ENCODE measurements at regions not wholly inside any gene's neighbourhood (a gene's known extent, or its start where the extent isn't known, plus 50 kb on each side); places are given as distances from the start of the nearest gene placed in this dataset.

DNA sequence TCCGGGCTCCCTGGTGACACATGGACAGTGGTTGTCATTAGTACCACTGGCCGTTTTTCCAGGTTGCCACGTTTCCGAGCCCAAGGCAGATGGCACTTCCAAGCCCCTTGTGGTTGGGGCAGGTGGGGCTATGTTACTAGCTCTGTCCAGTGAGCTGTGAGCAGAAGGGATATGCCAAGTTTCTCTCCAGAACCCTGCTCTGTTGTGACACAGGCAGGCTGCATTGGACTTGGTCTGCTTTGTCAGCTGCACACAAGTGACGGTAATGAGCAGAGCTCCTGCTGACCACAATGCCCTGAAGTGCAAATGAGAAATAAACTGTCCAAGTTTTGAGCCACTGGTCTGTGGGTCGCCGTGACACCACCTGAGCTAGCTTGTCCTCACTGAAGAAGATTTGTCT, 118.8 kb downstream of the GYPC start:
- Histone ChIP-seq H3K27me3 (ENCODE audit: insufficient read depth, poor library complexity, severe bottlenecking) (no peaks in the 10 kb centered on the region), H3K4me3 (replicated peaks; ENCODE audit: insufficient read depth, low read length) (no peak overlapping the region), H3K27ac (replicated peaks) (no peak overlapping the region)
- TF ChIP-seq GABPA (IDR thresholded peaks at IDR 0.05; ENCODE audit: low read depth) (no peak), SPI1 (IDR thresholded peaks at IDR 0.05; ENCODE audit: borderline replicate concordance, low read depth) (no peak), POLR2AphosphoS5 (IDR thresholded peaks at IDR 0.05; ENCODE audit: low read depth) (no peak), CTCF (IDR thresholded peaks at IDR 0.05; ENCODE audit: insufficient read depth, low read length) (no peak)
- TF ChIP-seq, protein P1, sequence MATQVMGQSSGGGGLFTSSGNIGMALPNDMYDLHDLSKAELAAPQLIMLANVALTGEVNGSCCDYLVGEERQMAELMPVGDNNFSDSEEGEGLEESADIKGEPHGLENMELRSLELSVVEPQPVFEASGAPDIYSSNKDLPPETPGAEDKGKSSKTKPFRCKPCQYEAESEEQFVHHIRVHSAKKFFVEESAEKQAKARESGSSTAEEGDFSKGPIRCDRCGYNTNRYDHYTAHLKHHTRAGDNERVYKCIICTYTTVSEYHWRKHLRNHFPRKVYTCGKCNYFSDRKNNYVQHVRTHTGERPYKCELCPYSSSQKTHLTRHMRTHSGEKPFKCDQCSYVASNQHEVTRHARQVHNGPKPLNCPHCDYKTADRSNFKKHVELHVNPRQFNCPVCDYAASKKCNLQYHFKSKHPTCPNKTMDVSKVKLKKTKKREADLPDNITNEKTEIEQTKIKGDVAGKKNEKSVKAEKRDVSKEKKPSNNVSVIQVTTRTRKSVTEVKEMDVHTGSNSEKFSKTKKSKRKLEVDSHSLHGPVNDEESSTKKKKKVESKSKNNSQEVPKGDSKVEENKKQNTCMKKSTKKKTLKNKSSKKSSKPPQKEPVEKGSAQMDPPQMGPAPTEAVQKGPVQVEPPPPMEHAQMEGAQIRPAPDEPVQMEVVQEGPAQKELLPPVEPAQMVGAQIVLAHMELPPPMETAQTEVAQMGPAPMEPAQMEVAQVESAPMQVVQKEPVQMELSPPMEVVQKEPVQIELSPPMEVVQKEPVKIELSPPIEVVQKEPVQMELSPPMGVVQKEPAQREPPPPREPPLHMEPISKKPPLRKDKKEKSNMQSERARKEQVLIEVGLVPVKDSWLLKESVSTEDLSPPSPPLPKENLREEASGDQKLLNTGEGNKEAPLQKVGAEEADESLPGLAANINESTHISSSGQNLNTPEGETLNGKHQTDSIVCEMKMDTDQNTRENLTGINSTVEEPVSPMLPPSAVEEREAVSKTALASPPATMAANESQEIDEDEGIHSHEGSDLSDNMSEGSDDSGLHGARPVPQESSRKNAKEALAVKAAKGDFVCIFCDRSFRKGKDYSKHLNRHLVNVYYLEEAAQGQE (IDR thresholded peaks at IDR 0.05; ENCODE audit: insufficient replicate concordance, low read depth) = no peak
- DNase-seq (ENCODE audit: low read depth in 1 of 2, low spot score in 1 of 2) = no peak

- Histone ChIP-seq H3K27ac (replicated peaks) (no peak overlapping the region), H3K27me3 (ENCODE audit: insufficient read depth, poor library complexity, severe bottlenecking) (no peaks in the 10 kb centered on the region), H3K4me3 (replicated peaks; ENCODE audit: insufficient read depth, low read length) (no peak overlapping the region)
- DNase-seq (ENCODE audit: low read depth in 1 of 2, low spot score in 1 of 2) = no peak
- TF ChIP-seq, protein P1 (IDR thresholded peaks at IDR 0.05; ENCODE audit: insufficient replicate concordance, low read depth) = no peak
- TF ChIP-seq SPI1 (IDR thresholded peaks at IDR 0.05; ENCODE audit: borderline replicate concordance, low read depth) = peak; percentile 23; the same call in 1 of the 2 replicates
Observed at GRCh38 chr2:126775300-126775985, 119.5 kb downstream of the GYPC start.

- TF ChIP-seq CTCF (IDR thresholded peaks at IDR 0.05; ENCODE audit: insufficient read depth, low read length) (no peak), SPI1 (IDR thresholded peaks at IDR 0.05; ENCODE audit: borderline replicate concordance, low read depth) (no peak), POLR2AphosphoS5 (IDR thresholded peaks at IDR 0.05; ENCODE audit: low read depth) (no peak), GABPA (IDR thresholded peaks at IDR 0.05; ENCODE audit: low read depth) (no peak)
- TF ChIP-seq, protein P1 (IDR thresholded peaks at IDR 0.05; ENCODE audit: insufficient replicate concordance, low read depth) = no peak
- no peak overlapping the region for H3K27ac ChIP-seq (replicated peaks)
Observed at GRCh38 chr2:126776255-126776654, 120.3 kb downstream of the GYPC start.

More at GRCh38 chr2:126776255-126776654, 120.3 kb downstream of the GYPC start:
- Histone ChIP-seq H3K27me3 (ENCODE audit: insufficient read depth, poor library complexity, severe bottlenecking) (no peaks in the 10 kb centered on the region), H3K4me3 (replicated peaks; ENCODE audit: insufficient read depth, low read length) (peak overlapping the region; percentile 64)
- DNase-seq (ENCODE audit: low read depth in 1 of 2, low spot score in 1 of 2) = no peak
